Testis (tissue), 2 donors: ENCODE measurements at regions not wholly inside any gene's neighbourhood (a gene's known extent, or its start where the extent isn't known, plus 50 kb on each side); places are given as distances from the start of the nearest gene placed in this dataset.

Experiments used
- DNase-seq: peaks from one replicate; pipeline ENCODE4 v3.0.0-alpha.2; 2019
- H3K27ac ChIP-seq, 2 donors: fragments of 200-600 bp; sonication (generic); one replicate each; pipeline ENCODE4 v1.5.1; 2019
- H3K27me3 ChIP-seq: fragments of 200-600 bp; sonication (generic); one replicate; pipeline ENCODE4 v1.5.1; 2019
- H3K36me3 ChIP-seq: fragments of 200-600 bp; sonication (generic); one replicate; pipeline ENCODE4 v1.5.1; 2017; ENCODE audit warnings: low read depth; ENCODE audit errors: missing control alignments
- H3K4me1 ChIP-seq: fragments of 200-600 bp; sonication (generic); one replicate; pipeline ENCODE4 v1.5.1; 2019
- H3K4me3 ChIP-seq, 2 donors: fragments of 200-600 bp; sonication (generic); one replicate each; pipeline ENCODE4 v1.5.1; 2017 to 2019
- H3K9me3 ChIP-seq: fragments of 200-600 bp; sonication (generic); one replicate; pipeline ENCODE4 v1.5.1; 2017
- POLR2A ChIP-seq: fragments of 450-650 bp; IDR thresholded peaks from one replicate; pipeline ENCODE4 v1.6.1; 2017; ENCODE audit warnings: antibody characterized with exemption, mild to moderate bottlenecking, moderate library complexity
- WGBS, 2 donors: methylation state at CpG; one replicate each; pipeline ENCODE4 v1.1.5; 2018; 5-methylcytosine and 5-hydroxymethylcytosine counted together
- intact Hi-C: fragments of 100-400 bp; cut with DNase I; formaldehyde crosslinking; loops from one replicate; pipeline ENCODE4 v1.15.1; 2023; ENCODE audit warnings: low total_unique reads
- TF ChIP-seq, protein P1 (sequence below), 3 experiments: fragments of 450-650 bp in 2 of 3; fragments of 200-600 bp in 1 of 3; sonication (generic) in 1 of 3; IDR thresholded peaks; one replicate each; pipeline ENCODE4 v1.5.1; 2016 to 2019; ENCODE audit warnings: antibody characterized with exemption in 3 of 3, mild to moderate bottlenecking in 2 of 3, moderate library complexity in 1 of 3

- peak; percentile 71 for DNase-seq
- H3K36me3 ChIP-seq = no peaks in the 10 kb centered on the region
- 61 to 66% methylated on average over 7 of the region's 7 CpGs for WGBS, 2 donors
- no peak overlapping the region for H3K27ac ChIP-seq
- no peaks in the 10 kb centered on the region for H3K9me3 ChIP-seq
- TF ChIP-seq, protein P1, sequence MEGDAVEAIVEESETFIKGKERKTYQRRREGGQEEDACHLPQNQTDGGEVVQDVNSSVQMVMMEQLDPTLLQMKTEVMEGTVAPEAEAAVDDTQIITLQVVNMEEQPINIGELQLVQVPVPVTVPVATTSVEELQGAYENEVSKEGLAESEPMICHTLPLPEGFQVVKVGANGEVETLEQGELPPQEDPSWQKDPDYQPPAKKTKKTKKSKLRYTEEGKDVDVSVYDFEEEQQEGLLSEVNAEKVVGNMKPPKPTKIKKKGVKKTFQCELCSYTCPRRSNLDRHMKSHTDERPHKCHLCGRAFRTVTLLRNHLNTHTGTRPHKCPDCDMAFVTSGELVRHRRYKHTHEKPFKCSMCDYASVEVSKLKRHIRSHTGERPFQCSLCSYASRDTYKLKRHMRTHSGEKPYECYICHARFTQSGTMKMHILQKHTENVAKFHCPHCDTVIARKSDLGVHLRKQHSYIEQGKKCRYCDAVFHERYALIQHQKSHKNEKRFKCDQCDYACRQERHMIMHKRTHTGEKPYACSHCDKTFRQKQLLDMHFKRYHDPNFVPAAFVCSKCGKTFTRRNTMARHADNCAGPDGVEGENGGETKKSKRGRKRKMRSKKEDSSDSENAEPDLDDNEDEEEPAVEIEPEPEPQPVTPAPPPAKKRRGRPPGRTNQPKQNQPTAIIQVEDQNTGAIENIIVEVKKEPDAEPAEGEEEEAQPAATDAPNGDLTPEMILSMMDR (IDR thresholded peaks at IDR 0.05) = no peak
- no peak for TF ChIP-seq POLR2A
- H3K4me3 ChIP-seq = no peak overlapping the region
- no peaks in the 10 kb centered on the region for H3K27me3 ChIP-seq
- no peaks in the 10 kb centered on the region for H3K4me1 ChIP-seq
- intact Hi-C loops = no loop called here
Observed at GRCh38 chr5:118529361-118530144, 458.8 kb downstream of the DTWD2 start.

DNA sequence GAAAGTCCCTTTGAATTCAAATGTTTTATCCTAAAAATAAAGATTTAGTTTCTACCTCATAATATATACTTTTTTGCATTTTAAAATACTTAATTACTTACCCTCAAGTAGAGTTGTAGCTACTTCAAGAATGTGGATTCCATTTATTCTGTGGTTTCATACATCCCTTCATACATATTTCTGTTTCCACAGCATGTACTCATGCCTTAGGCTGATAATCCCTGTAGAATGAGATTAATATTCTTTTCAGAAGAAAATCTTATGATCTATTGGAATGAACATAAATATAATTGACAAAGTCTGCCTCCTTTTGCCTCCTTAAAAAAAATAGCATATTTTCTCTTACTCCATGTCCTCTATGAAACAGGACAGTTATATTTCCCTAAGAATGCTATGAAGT lies 465.7 kb downstream of the DTWD2 start:
- no peaks in the 10 kb centered on the region for H3K27me3 ChIP-seq
- no peaks in the 10 kb centered on the region for H3K36me3 ChIP-seq
- H3K9me3 ChIP-seq = no peaks in the 10 kb centered on the region
- no peaks in the 10 kb centered on the region for H3K4me1 ChIP-seq
- H3K4me3 ChIP-seq = no peak overlapping the region
- intact Hi-C loops = no loop called here
- DNase-seq = no peak
- no peak for TF ChIP-seq POLR2A
- TF ChIP-seq, protein P1 (IDR thresholded peaks at IDR 0.05) = no peak
- H3K27ac ChIP-seq = no peak overlapping the region

GRCh38 chr5:118520771-118521415 lies 467.5 kb downstream of the DTWD2 start:
- H3K36me3 ChIP-seq = no peaks in the 10 kb centered on the region
- intact Hi-C loops = no loop called here
- no peaks in the 10 kb centered on the region for H3K27me3 ChIP-seq
- no peak overlapping the region for H3K27ac ChIP-seq
- TF ChIP-seq POLR2A = no peak
- TF ChIP-seq, protein P1 (IDR thresholded peaks at IDR 0.05) = no peak
- H3K9me3 ChIP-seq = no peaks in the 10 kb centered on the region
- no peaks in the 10 kb centered on the region for H3K4me1 ChIP-seq
- no peak overlapping the region for H3K4me3 ChIP-seq
- 95 to 98% methylated on average over 3 of the region's 3 CpGs for WGBS, 2 donors
- no peak for DNase-seq

DNA sequence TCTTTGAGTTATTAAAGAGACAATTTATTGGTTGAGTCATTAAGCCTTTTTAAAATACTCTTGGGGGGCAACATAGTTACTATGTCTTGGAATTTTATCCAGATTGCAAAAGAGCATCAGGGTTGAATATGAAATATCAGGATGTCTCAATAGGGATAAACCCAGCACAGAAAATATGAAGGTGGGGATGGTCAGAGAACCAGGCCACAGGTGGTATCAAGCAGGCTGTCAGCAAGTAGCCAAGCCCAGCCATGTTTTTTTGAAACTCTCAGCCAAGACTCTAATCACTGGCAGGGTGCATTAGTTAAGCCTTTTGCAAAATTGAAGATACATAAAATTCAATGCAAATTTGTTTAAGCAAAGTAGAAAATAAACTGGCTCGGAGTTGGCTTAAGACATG lies 468.9 kb downstream of the DTWD2 start:
- Histone ChIP-seq H3K9me3 (no peaks in the 10 kb centered on the region), H3K4me1 (no peaks in the 10 kb centered on the region), H3K27me3 (no peaks in the 10 kb centered on the region), H3K36me3 (no peaks in the 10 kb centered on the region), H3K4me3 (no peak overlapping the region), H3K27ac (no peak overlapping the region)
- no peak for TF ChIP-seq POLR2A
- TF ChIP-seq, protein P1 (IDR thresholded peaks at IDR 0.05) = no peak
- 74 to 75% methylated on average over 1 of the region's 1 CpG for WGBS, 2 donors
- intact Hi-C loops = no loop called here
- DNase-seq = no peak
